Left lung (tissue), 4 donors: ENCODE measurements at regions not wholly inside any gene's neighbourhood (a gene's known extent, or its start where the extent isn't known, plus 50 kb on each side); places are given as distances from the start of the nearest gene placed in this dataset.

Experiments
- ATAC-seq: fragments of 200-7000 bp; cut with Tn5 transposase; one replicate; pipeline ENCODE4 v1.9.1; 2020; ENCODE audit warnings: moderate library complexity
- DNase-seq, 4 donors: peaks; one replicate each; pipeline ENCODE4 v3.0.0-alpha.2; 2013 to 2020
- H3K27ac ChIP-seq, 2 donors: fragments of 200-600 bp; sonication (generic) in 1 of 2; one replicate each; pipeline versions ENCODE4 v1.5.0 to v1.8.0; 2020 to 2021
- H3K27me3 ChIP-seq, 2 donors: fragments of 200-600 bp; sonication (generic) in 1 of 2; one replicate each; pipeline versions ENCODE4 v1.5.0 to v1.8.0; 2020 to 2021
- H3K36me3 ChIP-seq, 2 donors: fragments of 200-600 bp; sonication (generic) in 1 of 2; one replicate each; pipeline versions ENCODE4 v1.5.0 to v1.8.0; 2020 to 2021
- H3K4me1 ChIP-seq, 2 donors: fragments of 200-600 bp; one replicate each; pipeline ENCODE4 v1.8.0; 2021
- H3K4me3 ChIP-seq, 2 donors: fragments of 200-600 bp; sonication (generic) in 1 of 2; one replicate each; pipeline versions ENCODE4 v1.5.0 to v1.8.0; 2020 to 2021; ENCODE audit warnings: mild to moderate bottlenecking in 1 of 2
- H3K9me3 ChIP-seq, 2 donors: fragments of 200-600 bp; sonication (generic) in 1 of 2; one replicate each; pipeline versions ENCODE4 v1.5.0 to v1.8.0; 2020 to 2021
- intact Hi-C, 2 donors: fragments of 100-400 bp; cut with DNase I; formaldehyde crosslinking; loops; one replicate each; pipeline versions ENCODE4 v1.11.2 to v1.14.2; 2022
- TF ChIP-seq, protein P1 (sequence below), 2 donors: fragments of 200-600 bp; sonication (generic) in 1 of 2; IDR thresholded peaks; one replicate each; pipeline versions ENCODE4 v1.5.0 to v1.8.0; 2021; ENCODE audit warnings: antibody characterized with exemption in 2 of 2
- donor health status: DM: no; HTN: yes; CAD: no.
- donor health status: DM: no; HTN: no; CAD: no.

DNA sequence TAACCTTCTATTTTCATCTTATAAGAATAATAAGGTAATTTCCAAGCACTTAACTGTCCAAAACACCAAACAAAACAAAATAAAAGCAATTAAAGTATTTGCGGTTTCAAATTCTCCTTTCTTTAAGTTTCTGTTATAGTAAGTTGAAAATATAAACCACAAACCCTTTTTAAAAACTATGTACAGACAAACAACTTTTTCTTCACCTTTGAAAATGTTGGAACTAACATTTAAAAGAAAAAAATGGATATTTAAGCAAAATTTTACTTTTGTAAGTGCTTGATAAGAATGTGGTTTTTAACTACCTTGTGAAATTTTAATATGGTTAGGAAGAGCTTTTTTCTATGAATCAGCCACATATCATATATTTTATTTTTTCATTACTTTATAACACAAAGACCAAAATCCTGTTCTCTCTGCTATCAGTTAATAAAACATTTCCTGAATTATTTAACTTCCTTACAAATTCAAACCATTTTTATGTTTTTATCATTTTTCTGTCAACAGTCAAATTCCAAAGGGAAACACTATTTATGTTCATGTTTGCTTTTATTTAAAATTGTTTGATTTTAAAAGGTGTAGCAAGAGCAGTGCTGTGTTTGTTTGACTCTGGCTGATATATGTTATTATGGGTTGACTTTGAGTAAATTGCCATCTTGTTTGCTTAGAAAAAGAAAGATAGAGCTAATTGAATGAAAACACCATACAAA lies 554.1 kb upstream of the KLHL1 start:
- Histone ChIP-seq H3K36me3 (no peaks in the 10 kb centered on the region), H3K9me3 (no peaks in the 10 kb centered on the region), H3K4me3 (no peak overlapping the region), H3K4me1 (no peaks in the 10 kb centered on the region), H3K27me3 (no peaks in the 10 kb centered on the region), H3K27ac (no peak overlapping the region)
- no peak for DNase-seq
- ATAC-seq = no peak
- TF ChIP-seq, protein P1, sequence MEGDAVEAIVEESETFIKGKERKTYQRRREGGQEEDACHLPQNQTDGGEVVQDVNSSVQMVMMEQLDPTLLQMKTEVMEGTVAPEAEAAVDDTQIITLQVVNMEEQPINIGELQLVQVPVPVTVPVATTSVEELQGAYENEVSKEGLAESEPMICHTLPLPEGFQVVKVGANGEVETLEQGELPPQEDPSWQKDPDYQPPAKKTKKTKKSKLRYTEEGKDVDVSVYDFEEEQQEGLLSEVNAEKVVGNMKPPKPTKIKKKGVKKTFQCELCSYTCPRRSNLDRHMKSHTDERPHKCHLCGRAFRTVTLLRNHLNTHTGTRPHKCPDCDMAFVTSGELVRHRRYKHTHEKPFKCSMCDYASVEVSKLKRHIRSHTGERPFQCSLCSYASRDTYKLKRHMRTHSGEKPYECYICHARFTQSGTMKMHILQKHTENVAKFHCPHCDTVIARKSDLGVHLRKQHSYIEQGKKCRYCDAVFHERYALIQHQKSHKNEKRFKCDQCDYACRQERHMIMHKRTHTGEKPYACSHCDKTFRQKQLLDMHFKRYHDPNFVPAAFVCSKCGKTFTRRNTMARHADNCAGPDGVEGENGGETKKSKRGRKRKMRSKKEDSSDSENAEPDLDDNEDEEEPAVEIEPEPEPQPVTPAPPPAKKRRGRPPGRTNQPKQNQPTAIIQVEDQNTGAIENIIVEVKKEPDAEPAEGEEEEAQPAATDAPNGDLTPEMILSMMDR (IDR thresholded peaks at IDR 0.05) = no peak
- intact Hi-C loops = no loop called here

DNA sequence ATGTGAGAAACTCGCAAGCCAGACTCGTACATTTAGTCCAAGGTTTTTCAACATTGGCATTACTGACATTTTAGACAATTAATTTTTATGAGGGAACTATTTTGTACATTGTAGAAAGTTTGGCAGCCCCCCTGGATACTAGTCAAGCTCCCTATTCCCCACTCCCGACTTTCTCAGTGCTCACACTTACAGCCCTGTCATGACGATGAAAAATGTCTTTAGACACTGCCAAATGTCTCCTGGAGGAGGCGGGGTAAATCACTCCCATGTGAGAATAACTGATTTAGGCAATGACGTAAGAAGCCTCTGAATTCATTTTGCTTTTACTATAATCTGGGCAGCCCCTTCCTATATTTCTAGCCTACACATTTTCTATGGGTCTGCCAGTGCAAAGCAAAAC lies 535.8 kb upstream of the KLHL1 start:
- no peak overlapping the region for H3K27ac ChIP-seq
- DNase-seq (no peak), ATAC-seq (no peak)
- H3K4me3 ChIP-seq = no peak overlapping the region
- no peaks in the 10 kb centered on the region for H3K36me3 ChIP-seq
- TF ChIP-seq, protein P1 (IDR thresholded peaks at IDR 0.05) = no peak
- intact Hi-C loops = no loop called here
- H3K9me3 ChIP-seq = peaks cover 0 to 2% of the 10 kb centered on the region in 2 donors
- H3K27me3 ChIP-seq = no peaks in the 10 kb centered on the region
- no peaks in the 10 kb centered on the region for H3K4me1 ChIP-seq

GRCh38 chr13:70634893-70635292 lies 526.6 kb upstream of the KLHL1 start:
- ATAC-seq = no peak

DNA sequence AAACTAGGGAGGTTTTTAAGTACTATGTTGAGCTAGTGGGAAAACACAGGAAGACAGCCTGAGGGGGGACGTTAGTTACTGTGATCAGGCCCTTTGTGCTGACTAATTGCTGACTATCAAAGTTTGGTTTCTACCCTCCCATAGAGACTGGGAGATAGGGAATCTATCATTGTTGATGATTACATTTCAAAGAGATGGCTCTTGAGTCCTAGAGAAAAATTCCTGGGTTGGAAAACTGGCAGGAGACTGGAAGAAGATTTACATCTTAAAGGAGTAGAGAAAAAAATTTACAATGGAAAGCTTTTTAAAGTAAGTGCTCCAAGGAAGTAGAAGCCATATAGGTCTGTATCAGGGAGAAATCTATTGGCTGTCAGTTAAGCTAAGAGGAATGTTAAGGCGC lies 522.0 kb upstream of the KLHL1 start:
- no peaks in the 10 kb centered on the region for H3K9me3 ChIP-seq
- no peak overlapping the region for H3K4me3 ChIP-seq
- H3K27ac ChIP-seq = no peak overlapping the region
- H3K27me3 ChIP-seq = no peaks in the 10 kb centered on the region
- DNase-seq = no peak
- intact Hi-C loops = no loop called here
- TF ChIP-seq, protein P1 (IDR thresholded peaks at IDR 0.05) = no peak
- ATAC-seq = no peak
- H3K36me3 ChIP-seq = no peaks in the 10 kb centered on the region
- no peaks in the 10 kb centered on the region for H3K4me1 ChIP-seq

More at GRCh38 chr13:70634893-70635292, 526.6 kb upstream of the KLHL1 start:
- H3K27ac ChIP-seq = no peak overlapping the region
- no peaks in the 10 kb centered on the region for H3K4me1 ChIP-seq
- H3K9me3 ChIP-seq = no peaks in the 10 kb centered on the region
- no peak for DNase-seq
- H3K4me3 ChIP-seq = no peak overlapping the region
- intact Hi-C loops = no loop called here
- H3K27me3 ChIP-seq = no peaks in the 10 kb centered on the region
- TF ChIP-seq, protein P1 (IDR thresholded peaks at IDR 0.05) = no peak
- H3K36me3 ChIP-seq = no peaks in the 10 kb centered on the region

- TF ChIP-seq, protein P1 (IDR thresholded peaks at IDR 0.05) = peak in 1 of 2 donors; percentile 45
- Histone ChIP-seq H3K36me3 (no peaks in the 10 kb centered on the region), H3K9me3 (no peaks in the 10 kb centered on the region), H3K4me1 (no peaks in the 10 kb centered on the region), H3K27ac (no peak overlapping the region), H3K27me3 (no peaks in the 10 kb centered on the region), H3K4me3 (no peak overlapping the region)
- intact Hi-C loops = no loop called here
- DNase-seq (peak in 2 of 4 donors; percentile 14 to 23), ATAC-seq (peak; percentile 81)
Measured at GRCh38 chr13:70623239-70623638, 515.0 kb upstream of the KLHL1 start.
